Neural progenitor cell (in vitro differentiated cells): ENCODE measurements at regions not wholly inside any gene's neighbourhood (a gene's known extent, or its start where the extent isn't known, plus 50 kb on each side); places are given as distances from the start of the nearest gene placed in this dataset.
A peak's percentile ranks its signal among the peaks of the same experiment; 100 is the strongest.

Source experiments
- DNase-seq: peaks from one replicate; pipeline ENCODE4 v3.0.0-alpha.2; 2016; ENCODE audit warnings: low spot score
- H2AFZ ChIP-seq: fragments of 200-600 bp; sonication (generic); replicated peaks from 2 replicates; pipeline ENCODE4 v1.6.1; 2016; ENCODE audit warnings: antibody characterized with exemption
- H3F3A ChIP-seq: fragments of 200-600 bp; sonication (generic); 2 replicates; pipeline ENCODE4 v1.6.1; 2016; ENCODE audit warnings: antibody characterized with exemption, low read depth
- H3K27ac ChIP-seq: fragments of 200-600 bp; sonication (generic); 2 replicates; pipeline ENCODE4 v1.5.1; 2016; ENCODE audit warnings: mild to moderate bottlenecking
- H3K27me3 ChIP-seq: fragments of 200-600 bp; sonication (generic); 2 replicates; pipeline ENCODE4 v1.6.1; 2016; ENCODE audit warnings: mild to moderate bottlenecking, moderate library complexity
- H3K36me3 ChIP-seq: fragments of 200-600 bp; sonication (generic); 2 replicates; pipeline ENCODE4 v1.5.1; 2016
- H3K4me1 ChIP-seq: fragments of 200-600 bp; sonication (generic); 2 replicates; pipeline ENCODE4 v1.6.1; 2016; ENCODE audit warnings: mixed run types
- H3K4me2 ChIP-seq: fragments of 200-600 bp; sonication (generic); 2 replicates; pipeline ENCODE4 v1.6.1; 2016
- H3K4me3 ChIP-seq: fragments of 200-600 bp; sonication (generic); 2 replicates; pipeline ENCODE4 v1.5.1; 2016
- H3K79me2 ChIP-seq: fragments of 200-600 bp; sonication (generic); 2 replicates; pipeline ENCODE4 v1.6.1; 2016; ENCODE audit warnings: low read depth
- H3K9ac ChIP-seq: fragments of 200-600 bp; sonication (generic); 2 replicates; pipeline ENCODE4 v1.6.1; 2016
- H3K9me3 ChIP-seq: fragments of 200-600 bp; sonication (generic); 2 replicates; pipeline ENCODE4 v1.5.1; 2016; ENCODE audit warnings: low read depth
- H4K20me1 ChIP-seq: fragments of 200-600 bp; sonication (generic); 2 replicates; pipeline ENCODE4 v1.6.1; 2016; ENCODE audit warnings: low read depth
- H3K27ac Mint-ChIP-seq: 3 replicates; pipeline ENCODE4 v1.8.0; 2021; ENCODE audit warnings: mixed read lengths
- H3K27me3 Mint-ChIP-seq: 2 replicates; pipeline ENCODE4 v1.8.0; 2022; ENCODE audit warnings: low read depth, mild to moderate bottlenecking, inconsistent platforms, moderate library complexity, mixed read lengths; ENCODE audit not compliant: insufficient read depth
- H3K36me3 Mint-ChIP-seq: 3 replicates; pipeline ENCODE4 v1.8.0; 2021; ENCODE audit warnings: mixed read lengths
- H3K4me1 Mint-ChIP-seq: 3 replicates; pipeline ENCODE4 v1.8.0; 2021; ENCODE audit warnings: mixed read lengths
- H3K4me3 Mint-ChIP-seq: 3 replicates; pipeline ENCODE4 v1.8.0; 2021; ENCODE audit warnings: mild to moderate bottlenecking, moderate library complexity, mixed read lengths
- H3K9me3 Mint-ChIP-seq: 3 replicates; pipeline ENCODE4 v1.8.0; 2020; ENCODE audit warnings: mixed read lengths
- EZH2 ChIP-seq: fragments of 200-600 bp; sonication (generic); IDR thresholded peaks from 2 replicates; pipeline ENCODE4 v1.6.1; 2017; ENCODE audit warnings: antibody characterized with exemption, mild to moderate bottlenecking, moderate library complexity
- EZH2phosphoT487 ChIP-seq: fragments of 200-600 bp; sonication (generic); IDR thresholded peaks from 2 replicates; pipeline ENCODE4 v1.6.1; 2017; ENCODE audit warnings: antibody characterized with exemption
- TF ChIP-seq, protein P1 (sequence below): fragments of 200-600 bp; sonication (generic); IDR thresholded peaks from 2 replicates; pipeline ENCODE4 v1.5.1; 2017; ENCODE audit warnings: antibody characterized with exemption, mild to moderate bottlenecking

- Mint-ChIP-seq H3K27ac (no peak overlapping the region), H3K27me3 (peaks cover 3% of the 10 kb centered on the region), H3K36me3 (no peaks in the 10 kb centered on the region), H3K4me1 (peaks cover 30% of the 10 kb centered on the region), H3K9me3 (peaks cover 3% of the 10 kb centered on the region), H3K4me3 (no peak overlapping the region)
- Histone ChIP-seq H2AFZ (no peak overlapping the region), H3K27ac (no peak overlapping the region), H3K36me3 (no peaks in the 10 kb centered on the region), H3K4me2 (no peak overlapping the region), H3K79me2 (no peaks in the 10 kb centered on the region), H3K9me3 (no peaks in the 10 kb centered on the region), H3F3A (no peaks in the 10 kb centered on the region), H3K27me3 (no peaks in the 10 kb centered on the region), H4K20me1 (no peaks in the 10 kb centered on the region), H3K9ac (no peak overlapping the region), H3K4me3 (no peak overlapping the region), H3K4me1 (peaks cover 13% of the 10 kb centered on the region)
- TF ChIP-seq, protein P1, sequence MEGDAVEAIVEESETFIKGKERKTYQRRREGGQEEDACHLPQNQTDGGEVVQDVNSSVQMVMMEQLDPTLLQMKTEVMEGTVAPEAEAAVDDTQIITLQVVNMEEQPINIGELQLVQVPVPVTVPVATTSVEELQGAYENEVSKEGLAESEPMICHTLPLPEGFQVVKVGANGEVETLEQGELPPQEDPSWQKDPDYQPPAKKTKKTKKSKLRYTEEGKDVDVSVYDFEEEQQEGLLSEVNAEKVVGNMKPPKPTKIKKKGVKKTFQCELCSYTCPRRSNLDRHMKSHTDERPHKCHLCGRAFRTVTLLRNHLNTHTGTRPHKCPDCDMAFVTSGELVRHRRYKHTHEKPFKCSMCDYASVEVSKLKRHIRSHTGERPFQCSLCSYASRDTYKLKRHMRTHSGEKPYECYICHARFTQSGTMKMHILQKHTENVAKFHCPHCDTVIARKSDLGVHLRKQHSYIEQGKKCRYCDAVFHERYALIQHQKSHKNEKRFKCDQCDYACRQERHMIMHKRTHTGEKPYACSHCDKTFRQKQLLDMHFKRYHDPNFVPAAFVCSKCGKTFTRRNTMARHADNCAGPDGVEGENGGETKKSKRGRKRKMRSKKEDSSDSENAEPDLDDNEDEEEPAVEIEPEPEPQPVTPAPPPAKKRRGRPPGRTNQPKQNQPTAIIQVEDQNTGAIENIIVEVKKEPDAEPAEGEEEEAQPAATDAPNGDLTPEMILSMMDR, result no peak
- TF ChIP-seq EZH2, result no peak
- no peak for TF ChIP-seq EZH2phosphoT487
- no peak for DNase-seq
Observed at GRCh38 chr5:159765760-159766517, 150.3 kb upstream of the ADRA1B start.

- Mint-ChIP-seq H3K4me3 (no peak overlapping the region), H3K36me3 (no peaks in the 10 kb centered on the region), H3K4me1 (peaks cover 33% of the 10 kb centered on the region), H3K27me3 (peaks cover 6% of the 10 kb centered on the region), H3K27ac (peak overlapping the region; percentile 27), H3K9me3 (peaks cover 3% of the 10 kb centered on the region)
- Histone ChIP-seq H3K79me2 (no peaks in the 10 kb centered on the region), H2AFZ (no peak overlapping the region), H3K4me2 (peak overlapping the region; percentile 58), H3K27ac (no peak overlapping the region), H3K4me3 (no peak overlapping the region), H3K9ac (no peak overlapping the region), H3K27me3 (peaks cover under 1% of the 10 kb centered on the region), H3K9me3 (no peaks in the 10 kb centered on the region), H3K36me3 (no peaks in the 10 kb centered on the region), H4K20me1 (no peaks in the 10 kb centered on the region), H3F3A (no peaks in the 10 kb centered on the region), H3K4me1 (peaks cover 13% of the 10 kb centered on the region)
- no peak for TF ChIP-seq EZH2phosphoT487
- no peak for TF ChIP-seq EZH2
- TF ChIP-seq, protein P1, result no peak
- DNase-seq, result peak; percentile 82
Observed at GRCh38 chr5:159768243-159768642, 148.0 kb upstream of the ADRA1B start.

- peaks cover 3% of the 10 kb centered on the region for H3K9me3 Mint-ChIP-seq
- no peak overlapping the region for H3K9ac ChIP-seq
- H3K27me3 Mint-ChIP-seq, result peaks cover 15% of the 10 kb centered on the region
- peak overlapping the region; percentile 78 for H3K4me2 ChIP-seq
- peaks cover 23% of the 10 kb centered on the region for H3K4me1 Mint-ChIP-seq
- no peak overlapping the region for H3K27ac Mint-ChIP-seq
- peak overlapping the region; percentile 88 for H2AFZ ChIP-seq
- no peaks in the 10 kb centered on the region for H3K79me2 ChIP-seq
- H3K27ac ChIP-seq, result no peak overlapping the region
- no peaks in the 10 kb centered on the region for H3K36me3 Mint-ChIP-seq
- H3K4me3 ChIP-seq, result no peak overlapping the region
- peak overlapping the region; percentile 76 for H3K4me3 Mint-ChIP-seq
- no peaks in the 10 kb centered on the region for H3K36me3 ChIP-seq
- DNase-seq, result no peak
- H3K27me3 ChIP-seq, result peaks cover 17% of the 10 kb centered on the region
- no peaks in the 10 kb centered on the region for H3K9me3 ChIP-seq
- TF ChIP-seq, protein P1, result no peak
- no peak for TF ChIP-seq EZH2
- TF ChIP-seq EZH2phosphoT487, result no peak
- H3F3A ChIP-seq, result peaks cover 17% of the 10 kb centered on the region
- H4K20me1 ChIP-seq, result no peaks in the 10 kb centered on the region
- H3K4me1 ChIP-seq, result peaks cover 26% of the 10 kb centered on the region
Observed at GRCh38 chr5:159772698-159773061, 143.6 kb upstream of the ADRA1B start.
